CD4-positive, alpha-beta memory T cell (primary cell): ENCODE measurements at regions not wholly inside any gene's neighbourhood (a gene's known extent, or its start where the extent isn't known, plus 50 kb on each side); places are given as distances from the start of the nearest gene placed in this dataset.

Experiments used
- CTCF ChIA-PET: fragments of 350-600 bp; sonication (Branson Sonifier 250); formaldehyde crosslinking; loops from one replicate; lab custom pipeline; 2021; ENCODE audit warnings: inconsistent platforms; ENCODE audit not compliant: partially characterized antibody; lab: Charles Lee
- POLR2A ChIA-PET: fragments of 350-600 bp; sonication (Branson Sonifier 250); formaldehyde crosslinking; loops from one replicate; lab custom pipeline; 2021; ENCODE audit not compliant: partially characterized antibody; lab: Charles Lee
- DNase-seq, 5 donors: peaks; one replicate each; pipeline versions ENCODE4 v3.0.0 to v3.0.0-alpha.2; 2020 to 2022; ENCODE audit warnings: mixed read lengths in 1 of 5
- H3K27ac ChIP-seq: one replicate; pipeline ENCODE4 v1.7.0; 2013; ENCODE audit warnings: low read depth, low read length
- H3K27me3 ChIP-seq: 2 replicates; pipeline ENCODE4 v1.7.0; 2013; ENCODE audit warnings: mild to moderate bottlenecking, low read length, moderate library complexity; ENCODE audit not compliant: insufficient read depth
- H3K36me3 ChIP-seq: 2 replicates; pipeline ENCODE4 v1.7.0; 2013; ENCODE audit warnings: mild to moderate bottlenecking, low read length, moderate library complexity; ENCODE audit not compliant: insufficient read depth
- H3K4me1 ChIP-seq: 2 replicates; pipeline ENCODE4 v1.7.0; 2013; ENCODE audit warnings: mild to moderate bottlenecking, low read length, moderate library complexity; ENCODE audit not compliant: insufficient read depth
- H3K4me3 ChIP-seq, 2 donors: one replicate each; pipeline ENCODE4 v1.7.0; 2013; ENCODE audit warnings: low read length in 2 of 2, mild to moderate bottlenecking in 1 of 2
- H3K9me3 ChIP-seq, 2 donors: one replicate each; pipeline ENCODE4 v1.7.0; 2013; ENCODE audit warnings: low read length in 2 of 2, control low read depth in 1 of 2; ENCODE audit not compliant: control insufficient read depth in 1 of 2
- H3K27ac Mint-ChIP-seq, 7 donors: one replicate each; pipeline ENCODE4 v1.8.0; 2020 to 2021; ENCODE audit warnings: mixed read lengths in 7 of 7, mild to moderate bottlenecking in 6 of 7, inconsistent platforms in 3 of 7, moderate library complexity in 3 of 7
- H3K27me3 Mint-ChIP-seq, 2 donors: one replicate each; pipeline ENCODE4 v1.8.0; 2020 to 2021; ENCODE audit warnings: mixed read lengths in 2 of 2
- H3K36me3 Mint-ChIP-seq, 2 donors: one replicate each; pipeline ENCODE4 v1.8.0; 2020 to 2021; ENCODE audit warnings: mixed read lengths in 2 of 2, inconsistent platforms in 1 of 2, mild to moderate bottlenecking in 1 of 2
- H3K4me1 Mint-ChIP-seq, 4 donors: one replicate each; pipeline ENCODE4 v1.8.0; 2020 to 2021; ENCODE audit warnings: mixed read lengths in 4 of 4, mild to moderate bottlenecking in 1 of 4
- H3K4me3 Mint-ChIP-seq, 8 donors: one replicate each; pipeline ENCODE4 v1.8.0; 2020 to 2021; ENCODE audit warnings: mixed read lengths in 8 of 8, mild to moderate bottlenecking in 7 of 8, moderate library complexity in 6 of 8, inconsistent platforms in 3 of 8
- H3K9me3 Mint-ChIP-seq, 8 donors: one replicate each; pipeline ENCODE4 v1.8.0; 2020 to 2021; ENCODE audit warnings: mixed read lengths in 8 of 8, mild to moderate bottlenecking in 5 of 8, inconsistent platforms in 3 of 8, moderate library complexity in 1 of 8
- intact Hi-C: fragments of 100-400 bp; cut with micrococcal nuclease; formaldehyde crosslinking; loops from one replicate; pipeline ENCODE4 v1.15.1; 2023

GRCh38 chr12:113643177-113643974, 171.7 kb upstream of the LHX5 start:
- H3K27me3 Mint-ChIP-seq = peaks cover 32 to 44% of the 10 kb centered on the region in 2 donors
- no peak overlapping the region for H3K4me3 Mint-ChIP-seq
- CTCF ChIA-PET = no interaction called here
- peaks cover 0 to 5% (median 3%) of the 10 kb centered on the region in 4 donors for H3K4me1 Mint-ChIP-seq
- intact Hi-C loops = no loop called here
- H3K9me3 Mint-ChIP-seq = peaks cover 0 to 2% (median 0%) of the 10 kb centered on the region in 8 donors
- H3K27ac Mint-ChIP-seq = no peak overlapping the region
- Histone ChIP-seq H3K9me3 (no peaks in the 10 kb centered on the region), H3K27me3 (no peaks in the 10 kb centered on the region), H3K4me3 (no peak overlapping the region), H3K27ac (no peak overlapping the region), H3K36me3 (no peaks in the 10 kb centered on the region), H3K4me1 (no peaks in the 10 kb centered on the region)
- no peaks in the 10 kb centered on the region for H3K36me3 Mint-ChIP-seq
- POLR2A ChIA-PET = no interaction called here
- DNase-seq = no peak

- POLR2A ChIA-PET = no interaction called here
- no peak overlapping the region for H3K27ac ChIP-seq
- H3K36me3 Mint-ChIP-seq = no peaks in the 10 kb centered on the region
These were observed 171.0 kb upstream of the LHX5 start for GRCh38 chr12:113642672-113643071.

GRCh38 chr12:113642216-113642615, 170.5 kb upstream of the LHX5 start:
- Mint-ChIP-seq H3K36me3 (no peaks in the 10 kb centered on the region), H3K27ac (no peak overlapping the region), H3K4me1 (peaks cover 0 to 5% (median 3%) of the 10 kb centered on the region in 4 donors), H3K27me3 (peaks cover 33 to 41% of the 10 kb centered on the region in 2 donors), H3K4me3 (no peak overlapping the region), H3K9me3 (peaks cover 0 to 2% (median 0%) of the 10 kb centered on the region in 8 donors)
- no peak for DNase-seq
- Histone ChIP-seq H3K36me3 (no peaks in the 10 kb centered on the region), H3K27me3 (no peaks in the 10 kb centered on the region), H3K27ac (no peak overlapping the region), H3K9me3 (no peaks in the 10 kb centered on the region), H3K4me3 (no peak overlapping the region), H3K4me1 (no peaks in the 10 kb centered on the region)
- intact Hi-C loops = no loop called here
- ChIA-PET CTCF (no interaction called here), POLR2A (no interaction called here)

More at GRCh38 chr12:113642672-113643071, 171.0 kb upstream of the LHX5 start:
- Histone ChIP-seq H3K36me3 (no peaks in the 10 kb centered on the region), H3K27me3 (no peaks in the 10 kb centered on the region), H3K9me3 (no peaks in the 10 kb centered on the region), H3K4me1 (no peaks in the 10 kb centered on the region), H3K4me3 (no peak overlapping the region)
- Mint-ChIP-seq H3K27ac (no peak overlapping the region), H3K4me3 (no peak overlapping the region), H3K27me3 (peaks cover 32 to 43% of the 10 kb centered on the region in 2 donors), H3K9me3 (peaks cover 0 to 2% (median 0%) of the 10 kb centered on the region in 8 donors), H3K4me1 (peaks cover 0 to 5% (median 3%) of the 10 kb centered on the region in 4 donors)
- intact Hi-C loops = no loop called here
- no peak for DNase-seq
- CTCF ChIA-PET = no interaction called here

GRCh38 chr12:113641426-113642030, 169.9 kb upstream of the LHX5 start:
- CTCF ChIA-PET = no interaction called here
- H3K27me3 Mint-ChIP-seq = peaks cover 30 to 40% of the 10 kb centered on the region in 2 donors
- peaks cover 0 to 2% (median 0%) of the 10 kb centered on the region in 8 donors for H3K9me3 Mint-ChIP-seq
- no peaks in the 10 kb centered on the region for H3K36me3 Mint-ChIP-seq
- Histone ChIP-seq H3K4me3 (no peak overlapping the region), H3K9me3 (no peaks in the 10 kb centered on the region), H3K36me3 (no peaks in the 10 kb centered on the region), H3K27ac (no peak overlapping the region), H3K27me3 (no peaks in the 10 kb centered on the region), H3K4me1 (no peaks in the 10 kb centered on the region)
- POLR2A ChIA-PET = no interaction called here
- no peak overlapping the region for H3K27ac Mint-ChIP-seq
- no peak for DNase-seq
- H3K4me1 Mint-ChIP-seq = peaks cover 0 to 5% (median 3%) of the 10 kb centered on the region in 4 donors
- no peak overlapping the region for H3K4me3 Mint-ChIP-seq
- intact Hi-C loops = no loop called here

- Mint-ChIP-seq H3K9me3 (peaks cover 0 to 3% (median 0%) of the 10 kb centered on the region in 8 donors), H3K4me3 (no peak overlapping the region), H3K4me1 (peaks cover 0 to 5% (median 3%) of the 10 kb centered on the region in 4 donors), H3K27ac (no peak overlapping the region), H3K36me3 (no peaks in the 10 kb centered on the region), H3K27me3 (peaks cover 24 to 34% of the 10 kb centered on the region in 2 donors)
- no peak for DNase-seq
- ChIA-PET POLR2A (no interaction called here), CTCF (no interaction called here)
- no peak overlapping the region for H3K4me3 ChIP-seq
- H3K27me3 ChIP-seq = no peaks in the 10 kb centered on the region
- no peaks in the 10 kb centered on the region for H3K36me3 ChIP-seq
- no peak overlapping the region for H3K27ac ChIP-seq
- no peaks in the 10 kb centered on the region for H3K9me3 ChIP-seq
- no peaks in the 10 kb centered on the region for H3K4me1 ChIP-seq
- intact Hi-C loops = no loop called here
These were observed 169.2 kb upstream of the LHX5 start for GRCh38 chr12:113640837-113641236.

GRCh38 chr12:113639474-113639873, 167.8 kb upstream of the LHX5 start:
- H3K9me3 Mint-ChIP-seq = peaks cover 0 to 4% (median 0%) of the 10 kb centered on the region in 8 donors
- H3K27ac Mint-ChIP-seq = no peak overlapping the region
- no peak overlapping the region for H3K4me3 Mint-ChIP-seq
- peaks cover 0 to 5% (median 3%) of the 10 kb centered on the region in 4 donors for H3K4me1 Mint-ChIP-seq
- H3K9me3 ChIP-seq = no peaks in the 10 kb centered on the region
- H3K36me3 Mint-ChIP-seq = no peaks in the 10 kb centered on the region
- H3K27me3 Mint-ChIP-seq = peaks cover 19 to 27% of the 10 kb centered on the region in 2 donors
- H3K4me3 ChIP-seq = no peak overlapping the region
- no peak for DNase-seq
- H3K27me3 ChIP-seq = no peaks in the 10 kb centered on the region
- H3K4me1 ChIP-seq = no peaks in the 10 kb centered on the region
- H3K27ac ChIP-seq = no peak overlapping the region
- intact Hi-C loops = no loop called here
- H3K36me3 ChIP-seq = no peaks in the 10 kb centered on the region
- ChIA-PET POLR2A (no interaction called here), CTCF (no interaction called here)

- H3K27ac ChIP-seq = no peak overlapping the region
- H3K36me3 Mint-ChIP-seq = no peaks in the 10 kb centered on the region
- POLR2A ChIA-PET = no interaction called here
- H3K9me3 Mint-ChIP-seq = peaks cover 0 to 6% (median 0%) of the 10 kb centered on the region in 8 donors
- H3K36me3 ChIP-seq = no peaks in the 10 kb centered on the region
- H3K27ac Mint-ChIP-seq = no peak overlapping the region
- no peaks in the 10 kb centered on the region for H3K9me3 ChIP-seq
- H3K27me3 ChIP-seq = no peaks in the 10 kb centered on the region
- H3K4me1 Mint-ChIP-seq = peaks cover 0 to 5% (median 3%) of the 10 kb centered on the region in 4 donors
- peaks cover 19 to 24% of the 10 kb centered on the region in 2 donors for H3K27me3 Mint-ChIP-seq
- intact Hi-C loops = no loop called here
- no peaks in the 10 kb centered on the region for H3K4me1 ChIP-seq
- H3K4me3 ChIP-seq = no peak overlapping the region
- no peak for DNase-seq
- H3K4me3 Mint-ChIP-seq = peak overlapping the region in 1 of 8 donors; percentile 52
- CTCF ChIA-PET = no interaction called here
These were observed 166.7 kb upstream of the LHX5 start for GRCh38 chr12:113638460-113638775.
